ENCODE measurements at regions not wholly inside any gene's neighbourhood (a gene's known extent, or its start where the extent isn't known, plus 50 kb on each side); places are given as distances from the start of the nearest gene placed in this dataset. TPM values are rescaled to one million over a fixed set of nuclear protein-coding genes. Genes with fewer than 3 reads are reported as not detected.

- no peak overlapping the region for H2BK12ac ChIP-seq (ENCODE audit: low read length)
- no peaks in the 10 kb centered on the region for H3K79me1 ChIP-seq (ENCODE audit: low read depth, low read length)
- H3K4me3 ChIP-seq (ENCODE audit: low read length in 2 of 2): no peak overlapping the region
- no peaks in the 10 kb centered on the region for H3K36me3 ChIP-seq (replicated peaks in 1 of 2; ENCODE audit: control insufficient read depth in 2 of 2, insufficient read depth in 2 of 2, low read length in 2 of 2)
- no peak overlapping the region for H3K18ac ChIP-seq (ENCODE audit: low read length)
- H3K4me2 ChIP-seq (ENCODE audit: insufficient read depth, low read length, poor library complexity, severe bottlenecking): no peak overlapping the region
- H2BK15ac ChIP-seq (ENCODE audit: low read length): no peak overlapping the region
- no peak for DNase-seq (ENCODE audit: low spot score)
- H3K23ac ChIP-seq (ENCODE audit: low read depth, low read length, poor library complexity): no peak overlapping the region
- no peak overlapping the region for H3K27ac ChIP-seq (replicated peaks; ENCODE audit: low read length)
- H3K9ac ChIP-seq (ENCODE audit: low read depth, low read length, poor library complexity): no peak overlapping the region
- no peak overlapping the region for H3K4ac ChIP-seq (ENCODE audit: low read length)
- H2AFZ ChIP-seq (ENCODE audit: low read length): peak overlapping the region; percentile 14
- peaks cover 0 to 2% of the 10 kb centered on the region in 2 donors for H3K9me3 ChIP-seq (replicated peaks in 1 of 2; ENCODE audit: control insufficient read depth in 2 of 2, insufficient read depth in 1 of 2, low read depth in 1 of 2, low read length in 2 of 2)
- H3K4me1 ChIP-seq (ENCODE audit: control insufficient read depth in 2 of 2, insufficient read depth in 1 of 2, low read depth in 1 of 2, low read length in 2 of 2): peaks cover 0 to 6% of the 10 kb centered on the region in 2 donors
- H2BK5ac ChIP-seq (ENCODE audit: low read length): no peak overlapping the region
- H2AK5ac ChIP-seq (ENCODE audit: low read depth, low read length): no peak overlapping the region
- H2BK120ac ChIP-seq (ENCODE audit: low read depth, low read length): no peak overlapping the region
- H3K14ac ChIP-seq (ENCODE audit: low read length): no peak overlapping the region
- no peak overlapping the region for H4K8ac ChIP-seq (ENCODE audit: low read depth, low read length)
- no peaks in the 10 kb centered on the region for H3K27me3 ChIP-seq (ENCODE audit: control insufficient read depth in 3 of 3, insufficient read depth in 3 of 3, low read depth in 1 of 3, low read length in 3 of 3)
- no peak overlapping the region for H4K91ac ChIP-seq (ENCODE audit: low read depth, low read length, poor library complexity)
Observed at GRCh38 chr4:97504713-97505112, 638.6 kb downstream of the STPG2 start.

DNA sequence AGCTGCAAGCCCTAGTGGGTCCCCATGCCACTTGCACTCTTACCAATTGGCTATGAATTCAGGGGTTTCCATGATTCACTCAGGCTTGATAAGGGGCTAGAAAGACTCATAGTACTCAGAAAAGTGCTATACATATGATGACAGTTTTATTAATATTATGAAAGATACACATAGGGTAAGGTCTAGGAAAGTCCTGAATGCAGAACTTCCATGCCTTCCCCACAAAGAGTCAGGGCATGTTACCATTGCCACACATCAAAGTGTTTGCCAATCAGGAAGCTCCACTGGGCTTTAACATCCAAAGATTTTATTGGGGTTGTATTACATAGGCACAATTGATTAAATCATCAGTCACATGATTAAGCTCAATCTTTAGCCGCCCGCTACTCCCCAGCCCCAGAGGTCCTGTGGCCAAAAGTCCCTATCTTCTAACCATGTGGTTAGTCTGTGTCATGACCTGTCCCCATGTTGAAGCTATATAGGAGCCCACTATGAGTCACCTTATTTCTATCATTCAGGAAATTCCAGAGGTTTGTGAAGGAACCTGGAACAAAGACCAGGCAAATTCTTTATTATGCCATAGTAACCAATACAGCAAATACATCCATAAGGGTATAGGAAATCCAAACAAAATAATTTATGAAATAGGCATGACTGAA is 635.6 kb downstream of the STPG2 start:
- Histone ChIP-seq H3K27ac (replicated peaks; ENCODE audit: low read length) (no peak overlapping the region), H2BK12ac (ENCODE audit: low read length) (no peak overlapping the region), H3K9me3 (replicated peaks in 1 of 2; ENCODE audit: control insufficient read depth in 2 of 2, insufficient read depth in 1 of 2, low read depth in 1 of 2, low read length in 2 of 2) (no peaks in the 10 kb centered on the region), H2AFZ (ENCODE audit: low read length) (no peak overlapping the region), H2BK15ac (ENCODE audit: low read length) (no peak overlapping the region), H3K4me2 (ENCODE audit: insufficient read depth, low read length, poor library complexity, severe bottlenecking) (no peak overlapping the region), H4K8ac (ENCODE audit: low read depth, low read length) (no peak overlapping the region), H3K36me3 (replicated peaks in 1 of 2; ENCODE audit: control insufficient read depth in 2 of 2, insufficient read depth in 2 of 2, low read length in 2 of 2) (no peaks in the 10 kb centered on the region), H3K4ac (ENCODE audit: low read length) (no peak overlapping the region), H3K23ac (ENCODE audit: low read depth, low read length, poor library complexity) (no peak overlapping the region), H2AK5ac (ENCODE audit: low read depth, low read length) (no peak overlapping the region), H2BK5ac (ENCODE audit: low read length) (no peak overlapping the region), H3K4me3 (ENCODE audit: low read length in 2 of 2) (no peak overlapping the region), H3K27me3 (ENCODE audit: control insufficient read depth in 3 of 3, insufficient read depth in 3 of 3, low read depth in 1 of 3, low read length in 3 of 3) (no peaks in the 10 kb centered on the region), H3K9ac (ENCODE audit: low read depth, low read length, poor library complexity) (no peak overlapping the region), H3K79me1 (ENCODE audit: low read depth, low read length) (no peaks in the 10 kb centered on the region), H3K4me1 (ENCODE audit: control insufficient read depth in 2 of 2, insufficient read depth in 1 of 2, low read depth in 1 of 2, low read length in 2 of 2) (peaks cover 0 to 6% of the 10 kb centered on the region in 2 donors), H3K18ac (ENCODE audit: low read length) (no peak overlapping the region), H2BK120ac (ENCODE audit: low read depth, low read length) (no peak overlapping the region), H4K91ac (ENCODE audit: low read depth, low read length, poor library complexity) (no peak overlapping the region), H3K14ac (ENCODE audit: low read length) (no peak overlapping the region)
- no CpG with 5 or more reads among the region's 2 CpGs for WGBS, 2 donors (ENCODE audit: extremely low coverage in 2 of 2, insufficient read length in 2 of 2, insufficient replicate concordance in 1 of 2)
- DNase-seq (ENCODE audit: low spot score): no peak

Small RNA genes in the stretch of these regions (small RNA-seq; reads per million reads assigned to genes)
- gene COX7A2P2 (ENCODE audit: insufficient read depth) (not detected), gene RNU6-34P (ENCODE audit: insufficient read depth) (not detected)
